ENCODE measurements at regions not wholly inside any gene's neighbourhood (a gene's known extent, or its start where the extent isn't known, plus 50 kb on each side); places are given as distances from the start of the nearest gene placed in this dataset.

- Histone ChIP-seq H3K36me3 (no peaks in the 10 kb centered on the region), H3K4me3 (no peak overlapping the region), H3K27me3 (no peaks in the 10 kb centered on the region), H3K9me3 (ENCODE audit: low read depth) (no peaks in the 10 kb centered on the region), H3K27ac (no peak overlapping the region), H3K4me1 (ENCODE audit: low read depth) (no peaks in the 10 kb centered on the region)
- no peak for TF ChIP-seq CTCF (IDR thresholded peaks at IDR 0.05; ENCODE audit: low read depth, low read length)
- no peak for DNase-seq (ENCODE audit: low read depth in 1 of 2, low spot score in 1 of 2)
Observed at GRCh38 chr13:109476001-109476400, 310.4 kb downstream of the IRS2 start.

DNA sequence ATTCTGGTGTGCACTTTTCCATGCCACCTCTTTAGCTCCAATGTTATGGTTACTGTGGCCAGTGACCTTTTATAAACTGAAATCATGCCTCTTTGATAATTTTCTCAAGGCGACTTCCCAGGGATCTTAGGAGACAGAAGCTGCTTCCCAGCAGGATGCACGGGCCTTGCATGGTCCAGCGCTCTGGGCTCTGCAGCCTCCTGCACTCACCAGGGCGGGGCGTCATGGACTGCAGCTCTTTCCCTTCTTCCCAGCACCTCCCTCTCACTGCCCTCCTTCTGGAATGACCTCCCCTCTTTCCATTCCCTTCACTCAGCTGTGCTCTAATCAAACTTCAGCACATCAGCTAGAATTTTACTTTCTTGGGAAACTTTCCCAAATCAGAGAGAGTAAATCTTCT lies 318.3 kb downstream of the IRS2 start:
- no peaks in the 10 kb centered on the region for H3K9me3 ChIP-seq (ENCODE audit: low read depth)
- no peak overlapping the region for H3K27ac ChIP-seq
- H3K36me3 ChIP-seq, result no peaks in the 10 kb centered on the region
- no peaks in the 10 kb centered on the region for H3K27me3 ChIP-seq
- no peak overlapping the region for H3K4me3 ChIP-seq
- H3K4me1 ChIP-seq (ENCODE audit: low read depth), result no peaks in the 10 kb centered on the region
- DNase-seq (ENCODE audit: low read depth in 1 of 2, low spot score in 1 of 2), result peak in 1 of 2 donors; percentile 3
- TF ChIP-seq CTCF (IDR thresholded peaks at IDR 0.05; ENCODE audit: low read depth, low read length), result no peak

GRCh38 chr13:109465148-109465547 lies 321.2 kb downstream of the IRS2 start:
- TF ChIP-seq CTCF (IDR thresholded peaks at IDR 0.05; ENCODE audit: low read depth, low read length), result no peak
- Histone ChIP-seq H3K4me1 (ENCODE audit: low read depth) (no peaks in the 10 kb centered on the region), H3K27ac (no peak overlapping the region), H3K27me3 (no peaks in the 10 kb centered on the region), H3K4me3 (no peak overlapping the region), H3K36me3 (no peaks in the 10 kb centered on the region), H3K9me3 (ENCODE audit: low read depth) (no peaks in the 10 kb centered on the region)
- DNase-seq (ENCODE audit: low read depth in 1 of 2, low spot score in 1 of 2), result no peak

- no peak for TF ChIP-seq CTCF (IDR thresholded peaks at IDR 0.05; ENCODE audit: low read depth, low read length)
- H3K27ac ChIP-seq, result no peak overlapping the region
- DNase-seq (ENCODE audit: low read depth in 1 of 2, low spot score in 1 of 2), result no peak
Observed at GRCh38 chr13:109454167-109454917, 332.0 kb downstream of the IRS2 start.

GRCh38 chr13:109451726-109452125 lies 334.7 kb downstream of the IRS2 start:
- no peak overlapping the region for H3K4me3 ChIP-seq
- no peaks in the 10 kb centered on the region for H3K36me3 ChIP-seq
- no peaks in the 10 kb centered on the region for H3K9me3 ChIP-seq (ENCODE audit: low read depth)
- H3K4me1 ChIP-seq (ENCODE audit: low read depth), result no peaks in the 10 kb centered on the region
- no peak for DNase-seq (ENCODE audit: low read depth in 1 of 2, low spot score in 1 of 2)
- TF ChIP-seq CTCF (IDR thresholded peaks at IDR 0.05; ENCODE audit: low read depth, low read length), result no peak
- H3K27ac ChIP-seq, result no peak overlapping the region
- H3K27me3 ChIP-seq, result no peaks in the 10 kb centered on the region

More at GRCh38 chr13:109454167-109454917, 332.0 kb downstream of the IRS2 start:
- Histone ChIP-seq H3K27me3 (no peaks in the 10 kb centered on the region), H3K4me1 (ENCODE audit: low read depth) (no peaks in the 10 kb centered on the region), H3K4me3 (no peak overlapping the region), H3K9me3 (ENCODE audit: low read depth) (no peaks in the 10 kb centered on the region), H3K36me3 (no peaks in the 10 kb centered on the region)
